SK-N-SH treated with all-trans-retinoic acid at 6 μM for 48 hours (cell line): ENCODE measurements at regions not wholly inside any gene's neighbourhood (a gene's known extent, or its start where the extent isn't known, plus 50 kb on each side); places are given as distances from the start of the nearest gene placed in this dataset.

Source experiments
- ZNF565 ChIP-seq: fragments of 450-650 bp; formaldehyde crosslinking; conservative IDR thresholded peaks from 2 replicates; pipeline ENCODE4 v1.5.0; 2020; ENCODE audit warnings: low read depth, mild to moderate bottlenecking, moderate library complexity
- TF ChIP-seq, protein P1 (sequence below): fragments of 250-450 bp; sonication (Bioruptor Pico); IDR thresholded peaks from 2 replicates; pipeline ENCODE4 v1.5.1; 2020; ENCODE audit warnings: low read depth, mild to moderate bottlenecking, moderate library complexity

DNA sequence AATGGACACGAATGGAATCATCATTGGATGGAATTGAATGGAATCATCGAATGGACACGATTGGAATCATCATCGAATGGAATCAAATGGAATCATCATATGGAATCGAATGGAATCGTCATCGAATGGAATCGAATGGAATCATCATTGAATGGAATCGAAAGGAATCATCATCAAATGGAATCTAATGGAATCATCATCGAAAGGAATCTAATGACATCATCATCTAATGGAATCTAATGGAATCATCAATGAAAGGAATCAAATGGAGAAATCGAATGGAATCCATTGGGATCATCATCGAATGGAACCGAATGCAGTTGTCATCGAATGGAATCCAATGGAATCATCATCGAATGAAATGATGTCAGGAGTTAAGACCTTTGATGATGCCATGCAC lies 154.9 kb downstream of the SHCBP1 start:
- TF ChIP-seq, protein P1, sequence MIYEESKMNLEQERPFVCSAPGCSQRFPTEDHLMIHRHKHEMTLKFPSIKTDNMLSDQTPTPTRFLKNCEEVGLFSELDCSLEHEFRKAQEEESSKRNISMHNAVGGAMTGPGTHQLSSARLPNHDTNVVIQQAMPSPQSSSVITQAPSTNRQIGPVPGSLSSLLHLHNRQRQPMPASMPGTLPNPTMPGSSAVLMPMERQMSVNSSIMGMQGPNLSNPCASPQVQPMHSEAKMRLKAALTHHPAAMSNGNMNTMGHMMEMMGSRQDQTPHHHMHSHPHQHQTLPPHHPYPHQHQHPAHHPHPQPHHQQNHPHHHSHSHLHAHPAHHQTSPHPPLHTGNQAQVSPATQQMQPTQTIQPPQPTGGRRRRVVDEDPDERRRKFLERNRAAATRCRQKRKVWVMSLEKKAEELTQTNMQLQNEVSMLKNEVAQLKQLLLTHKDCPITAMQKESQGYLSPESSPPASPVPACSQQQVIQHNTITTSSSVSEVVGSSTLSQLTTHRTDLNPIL (CRISPR knock-in tag): no peak
- no peak for TF ChIP-seq ZNF565 (CRISPR knock-in tag)
